ENCODE measurements at regions not wholly inside any gene's neighbourhood (a gene's known extent, or its start where the extent isn't known, plus 50 kb on each side); places are given as distances from the start of the nearest gene placed in this dataset.

DNA sequence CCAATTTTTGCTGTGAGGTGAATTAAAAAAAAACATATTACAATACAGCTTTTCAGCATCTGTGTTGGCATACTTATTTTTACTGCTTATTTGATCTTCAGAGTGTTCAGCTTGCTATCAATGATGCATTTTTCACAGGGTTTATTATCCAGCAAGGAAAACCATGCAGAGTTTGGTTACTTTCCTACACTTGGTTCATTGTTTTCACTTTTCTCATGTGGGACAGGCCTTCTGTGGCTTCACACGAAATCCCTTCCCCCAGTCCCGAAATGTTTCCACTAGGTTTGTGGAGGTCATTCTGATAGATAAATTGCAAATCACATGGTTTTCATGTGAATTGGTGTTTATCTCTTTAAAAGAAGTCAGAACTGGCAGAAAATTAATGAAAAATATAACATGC is 205.8 kb downstream of the SPCS3 start:
- H3K27me3 ChIP-seq (ENCODE audit: control insufficient read depth, insufficient read depth, low read length), result no peaks in the 10 kb centered on the region
- no TSS peak for BruUV-seq (replicated peaks)
- in situ Hi-C loops (cut with HindIII; ENCODE audit: low pct_unique_long_range_greater_than_20kb, low sequenced_read_pairs), result no loop called here

DNA sequence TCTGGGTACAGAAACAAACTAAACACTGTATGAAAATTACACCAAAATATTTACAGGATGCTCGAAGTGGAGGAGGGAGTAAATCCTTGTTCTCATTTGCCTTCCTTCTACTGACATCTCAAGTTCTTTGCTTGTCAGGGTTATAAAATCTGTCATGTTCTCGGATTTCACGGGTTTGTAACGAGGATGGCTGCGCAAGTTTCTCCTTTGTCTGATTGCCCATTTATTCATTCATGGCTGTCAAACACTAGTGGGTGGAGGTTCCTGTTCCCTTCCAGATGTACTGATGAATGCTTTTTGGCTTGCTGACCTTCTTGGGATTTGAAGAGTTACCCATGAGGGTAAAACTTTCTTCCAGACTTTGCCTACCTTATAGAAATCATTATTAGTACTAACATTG is 206.9 kb downstream of the SPCS3 start:
- DNase-seq (ENCODE audit: low read depth, low spot score), result no peak
- in situ Hi-C loops (cut with HindIII; ENCODE audit: low pct_unique_long_range_greater_than_20kb, low sequenced_read_pairs) (no loop called here), intact Hi-C loops (cut with micrococcal nuclease; ENCODE audit: unreplicated experiment) (no loop called here)
- no peak overlapping the region for H3K27ac ChIP-seq (ENCODE audit: low read length)
- POLR2A ChIA-PET, result no interaction called here
- no peaks in the 10 kb centered on the region for H3K27me3 ChIP-seq (ENCODE audit: control insufficient read depth, insufficient read depth, low read length)
- no TSS peak for BruUV-seq (replicated peaks)
- H3K4me3 ChIP-seq (ENCODE audit: low read depth in 2 of 2, low read length in 2 of 2), result no peak overlapping the region
- no peak for ATAC-seq
- CTCF ChIA-PET, result no interaction called here
- TF ChIP-seq POLR2AphosphoS5 (IDR thresholded peaks at IDR 0.05; ENCODE audit: low read depth, low read length) (no peak), SIN3A (IDR thresholded peaks at IDR 0.05; ENCODE audit: borderline replicate concordance, insufficient read depth, low read depth, low read length) (no peak)
- no peaks in the 10 kb centered on the region for H3K4me1 ChIP-seq (ENCODE audit: control insufficient read depth, insufficient read depth, low read length)
- H3K9me3 ChIP-seq (ENCODE audit: control insufficient read depth, insufficient read depth, low read depth, low read length), result no peaks in the 10 kb centered on the region
- no peaks in the 10 kb centered on the region for H3K36me3 ChIP-seq (ENCODE audit: control insufficient read depth, insufficient read depth, low read length)

More for the DNA sequence above, 205.8 kb downstream of the SPCS3 start:
- POLR2A ChIA-PET, result no interaction called here
- Histone ChIP-seq H3K27ac (ENCODE audit: low read length) (no peak overlapping the region), H3K36me3 (ENCODE audit: control insufficient read depth, insufficient read depth, low read length) (no peaks in the 10 kb centered on the region), H3K4me1 (ENCODE audit: control insufficient read depth, insufficient read depth, low read length) (no peaks in the 10 kb centered on the region), H3K4me3 (ENCODE audit: low read depth in 2 of 2, low read length in 2 of 2) (no peak overlapping the region), H3K9me3 (ENCODE audit: control insufficient read depth, insufficient read depth, low read depth, low read length) (no peaks in the 10 kb centered on the region)
- intact Hi-C loops (cut with micrococcal nuclease; ENCODE audit: unreplicated experiment), result no loop called here
- CTCF ChIA-PET, result no interaction called here
- DNase-seq (ENCODE audit: low read depth, low spot score) (no peak), ATAC-seq (no peak)
- no peak for TF ChIP-seq POLR2AphosphoS5 (IDR thresholded peaks at IDR 0.05; ENCODE audit: low read depth, low read length)
- TF ChIP-seq, protein P1, sequence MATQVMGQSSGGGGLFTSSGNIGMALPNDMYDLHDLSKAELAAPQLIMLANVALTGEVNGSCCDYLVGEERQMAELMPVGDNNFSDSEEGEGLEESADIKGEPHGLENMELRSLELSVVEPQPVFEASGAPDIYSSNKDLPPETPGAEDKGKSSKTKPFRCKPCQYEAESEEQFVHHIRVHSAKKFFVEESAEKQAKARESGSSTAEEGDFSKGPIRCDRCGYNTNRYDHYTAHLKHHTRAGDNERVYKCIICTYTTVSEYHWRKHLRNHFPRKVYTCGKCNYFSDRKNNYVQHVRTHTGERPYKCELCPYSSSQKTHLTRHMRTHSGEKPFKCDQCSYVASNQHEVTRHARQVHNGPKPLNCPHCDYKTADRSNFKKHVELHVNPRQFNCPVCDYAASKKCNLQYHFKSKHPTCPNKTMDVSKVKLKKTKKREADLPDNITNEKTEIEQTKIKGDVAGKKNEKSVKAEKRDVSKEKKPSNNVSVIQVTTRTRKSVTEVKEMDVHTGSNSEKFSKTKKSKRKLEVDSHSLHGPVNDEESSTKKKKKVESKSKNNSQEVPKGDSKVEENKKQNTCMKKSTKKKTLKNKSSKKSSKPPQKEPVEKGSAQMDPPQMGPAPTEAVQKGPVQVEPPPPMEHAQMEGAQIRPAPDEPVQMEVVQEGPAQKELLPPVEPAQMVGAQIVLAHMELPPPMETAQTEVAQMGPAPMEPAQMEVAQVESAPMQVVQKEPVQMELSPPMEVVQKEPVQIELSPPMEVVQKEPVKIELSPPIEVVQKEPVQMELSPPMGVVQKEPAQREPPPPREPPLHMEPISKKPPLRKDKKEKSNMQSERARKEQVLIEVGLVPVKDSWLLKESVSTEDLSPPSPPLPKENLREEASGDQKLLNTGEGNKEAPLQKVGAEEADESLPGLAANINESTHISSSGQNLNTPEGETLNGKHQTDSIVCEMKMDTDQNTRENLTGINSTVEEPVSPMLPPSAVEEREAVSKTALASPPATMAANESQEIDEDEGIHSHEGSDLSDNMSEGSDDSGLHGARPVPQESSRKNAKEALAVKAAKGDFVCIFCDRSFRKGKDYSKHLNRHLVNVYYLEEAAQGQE (IDR thresholded peaks at IDR 0.05; ENCODE audit: insufficient read depth in 1 of 2, low read depth in 2 of 2, low read length in 1 of 2), result no peak
- no peak for TF ChIP-seq SIN3A (IDR thresholded peaks at IDR 0.05; ENCODE audit: borderline replicate concordance, insufficient read depth, low read depth, low read length)
- TF ChIP-seq, protein P2, sequence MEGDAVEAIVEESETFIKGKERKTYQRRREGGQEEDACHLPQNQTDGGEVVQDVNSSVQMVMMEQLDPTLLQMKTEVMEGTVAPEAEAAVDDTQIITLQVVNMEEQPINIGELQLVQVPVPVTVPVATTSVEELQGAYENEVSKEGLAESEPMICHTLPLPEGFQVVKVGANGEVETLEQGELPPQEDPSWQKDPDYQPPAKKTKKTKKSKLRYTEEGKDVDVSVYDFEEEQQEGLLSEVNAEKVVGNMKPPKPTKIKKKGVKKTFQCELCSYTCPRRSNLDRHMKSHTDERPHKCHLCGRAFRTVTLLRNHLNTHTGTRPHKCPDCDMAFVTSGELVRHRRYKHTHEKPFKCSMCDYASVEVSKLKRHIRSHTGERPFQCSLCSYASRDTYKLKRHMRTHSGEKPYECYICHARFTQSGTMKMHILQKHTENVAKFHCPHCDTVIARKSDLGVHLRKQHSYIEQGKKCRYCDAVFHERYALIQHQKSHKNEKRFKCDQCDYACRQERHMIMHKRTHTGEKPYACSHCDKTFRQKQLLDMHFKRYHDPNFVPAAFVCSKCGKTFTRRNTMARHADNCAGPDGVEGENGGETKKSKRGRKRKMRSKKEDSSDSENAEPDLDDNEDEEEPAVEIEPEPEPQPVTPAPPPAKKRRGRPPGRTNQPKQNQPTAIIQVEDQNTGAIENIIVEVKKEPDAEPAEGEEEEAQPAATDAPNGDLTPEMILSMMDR (IDR thresholded peaks at IDR 0.05), result no peak
- TF ChIP-seq TCF7L2 (IDR thresholded peaks at IDR 0.05; ENCODE audit: low read depth, low read length), result no peak

DNA sequence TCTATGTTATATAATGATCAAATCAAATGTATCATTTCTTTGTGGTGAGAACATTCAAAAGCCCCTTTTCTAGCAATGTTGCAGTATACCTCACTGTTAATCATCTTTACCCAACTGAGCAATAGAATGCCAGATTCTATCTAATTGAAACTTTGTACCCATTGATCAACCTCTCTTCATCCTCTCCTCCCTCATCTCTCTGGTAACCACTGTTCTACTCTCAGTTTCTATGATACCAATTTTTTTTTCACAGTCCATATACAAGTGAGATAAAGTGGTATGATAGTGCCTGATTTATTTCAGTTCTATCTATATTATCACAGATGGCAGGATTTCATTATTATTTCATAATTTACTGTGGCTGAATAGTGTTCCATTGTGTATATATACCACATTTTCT is 209.8 kb downstream of the SPCS3 start:
- H3K27me3 ChIP-seq (ENCODE audit: control insufficient read depth, insufficient read depth, low read length), result no peaks in the 10 kb centered on the region
- no peak for DNase-seq (ENCODE audit: low read depth, low spot score)
- in situ Hi-C loops (cut with HindIII; ENCODE audit: low pct_unique_long_range_greater_than_20kb, low sequenced_read_pairs), result no loop called here
- intact Hi-C loops (cut with micrococcal nuclease; ENCODE audit: unreplicated experiment), result no loop called here
- TF ChIP-seq TCF7L2 (IDR thresholded peaks at IDR 0.05; ENCODE audit: low read depth, low read length) (no peak), POLR2AphosphoS5 (IDR thresholded peaks at IDR 0.05; ENCODE audit: low read depth, low read length) (no peak), SIN3A (IDR thresholded peaks at IDR 0.05; ENCODE audit: borderline replicate concordance, insufficient read depth, low read depth, low read length) (no peak)
- TF ChIP-seq, protein P1 (IDR thresholded peaks at IDR 0.05; ENCODE audit: insufficient read depth in 1 of 2, low read depth in 2 of 2, low read length in 1 of 2), result no peak
- TF ChIP-seq, protein P2 (IDR thresholded peaks at IDR 0.05), result no peak
- H3K9me3 ChIP-seq (ENCODE audit: control insufficient read depth, insufficient read depth, low read depth, low read length), result no peaks in the 10 kb centered on the region
- ATAC-seq, result no peak
- POLR2A ChIA-PET, result no interaction called here
- no peaks in the 10 kb centered on the region for H3K4me1 ChIP-seq (ENCODE audit: control insufficient read depth, insufficient read depth, low read length)
- CTCF ChIA-PET, result no interaction called here
- BruUV-seq (replicated peaks), result no TSS peak
- no peak overlapping the region for H3K27ac ChIP-seq (ENCODE audit: low read length)
- H3K4me3 ChIP-seq (ENCODE audit: low read depth in 2 of 2, low read length in 2 of 2), result no peak overlapping the region
- no peaks in the 10 kb centered on the region for H3K36me3 ChIP-seq (ENCODE audit: control insufficient read depth, insufficient read depth, low read length)

Measured in Panc1 (cell line).